ENCODE measurements at regions not wholly inside any gene's neighbourhood (a gene's known extent, or its start where the extent isn't known, plus 50 kb on each side); places are given as distances from the start of the nearest gene placed in this dataset.

DNA sequence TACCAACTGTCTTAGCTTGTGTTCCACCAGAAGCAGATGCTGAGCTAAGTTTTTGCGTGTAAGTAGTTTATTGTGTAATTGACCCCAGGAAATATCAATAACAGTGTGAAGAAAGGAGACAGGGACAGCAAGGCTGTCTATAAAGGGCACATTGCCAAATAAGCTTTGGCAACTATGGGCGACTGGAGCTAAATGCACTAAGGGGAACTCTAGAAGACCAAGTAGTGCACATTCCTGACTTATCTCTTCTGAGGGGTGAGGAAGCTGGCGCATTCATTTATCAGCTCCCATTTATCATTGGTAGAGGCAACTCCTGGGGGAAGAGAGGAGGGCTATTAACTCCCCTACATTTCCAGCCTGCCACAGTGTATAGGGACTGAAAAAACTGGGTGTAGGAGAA lies 135.0 kb downstream of the DLEU7 start:
- ChIA-PET CTCF (no interaction called here), POLR2A (no interaction called here)
- intact Hi-C loops (cut with micrococcal nuclease): no loop called here
- Mint-ChIP-seq H3K4me3 (no peak overlapping the region), H3K27ac (no peak overlapping the region), H3K36me3 (ENCODE audit: low read depth) (no peaks in the 10 kb centered on the region), H3K27me3 (peaks cover 4% of the 10 kb centered on the region), H3K4me1 (ENCODE audit: low read depth) (peaks cover 4% of the 10 kb centered on the region), H3K9me3 (no peaks in the 10 kb centered on the region)
- ATAC-seq (no peak), DNase-seq (no peak)
- TF ChIP-seq, protein P1, sequence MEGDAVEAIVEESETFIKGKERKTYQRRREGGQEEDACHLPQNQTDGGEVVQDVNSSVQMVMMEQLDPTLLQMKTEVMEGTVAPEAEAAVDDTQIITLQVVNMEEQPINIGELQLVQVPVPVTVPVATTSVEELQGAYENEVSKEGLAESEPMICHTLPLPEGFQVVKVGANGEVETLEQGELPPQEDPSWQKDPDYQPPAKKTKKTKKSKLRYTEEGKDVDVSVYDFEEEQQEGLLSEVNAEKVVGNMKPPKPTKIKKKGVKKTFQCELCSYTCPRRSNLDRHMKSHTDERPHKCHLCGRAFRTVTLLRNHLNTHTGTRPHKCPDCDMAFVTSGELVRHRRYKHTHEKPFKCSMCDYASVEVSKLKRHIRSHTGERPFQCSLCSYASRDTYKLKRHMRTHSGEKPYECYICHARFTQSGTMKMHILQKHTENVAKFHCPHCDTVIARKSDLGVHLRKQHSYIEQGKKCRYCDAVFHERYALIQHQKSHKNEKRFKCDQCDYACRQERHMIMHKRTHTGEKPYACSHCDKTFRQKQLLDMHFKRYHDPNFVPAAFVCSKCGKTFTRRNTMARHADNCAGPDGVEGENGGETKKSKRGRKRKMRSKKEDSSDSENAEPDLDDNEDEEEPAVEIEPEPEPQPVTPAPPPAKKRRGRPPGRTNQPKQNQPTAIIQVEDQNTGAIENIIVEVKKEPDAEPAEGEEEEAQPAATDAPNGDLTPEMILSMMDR (IDR thresholded peaks at IDR 0.05): no peak

DNA sequence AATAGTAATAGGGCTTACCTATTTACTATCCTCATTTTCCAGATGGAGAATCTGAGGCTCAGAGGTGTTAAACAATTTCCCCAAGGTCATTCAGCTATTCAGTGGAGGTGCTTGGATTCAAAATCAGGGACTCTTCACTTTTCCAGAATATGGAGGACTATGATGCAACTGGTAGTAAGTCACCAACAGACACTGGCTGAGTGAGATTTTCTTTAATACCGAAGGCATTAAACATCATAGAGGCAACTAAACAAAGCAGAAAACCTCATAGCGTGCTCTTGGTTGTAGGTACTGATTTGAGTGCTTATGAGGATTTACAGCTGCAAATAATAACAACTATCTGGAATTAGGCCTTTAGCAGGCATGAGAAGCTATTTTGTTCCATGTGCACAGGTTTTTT lies 134.4 kb downstream of the DLEU7 start:
- intact Hi-C loops (cut with micrococcal nuclease): no loop called here
- ChIA-PET POLR2A (no interaction called here), CTCF (no interaction called here)
- H3K36me3 Mint-ChIP-seq (ENCODE audit: low read depth): no peaks in the 10 kb centered on the region
- peaks cover 4% of the 10 kb centered on the region for H3K27me3 Mint-ChIP-seq
- no peak for DNase-seq
- no peak overlapping the region for H3K4me3 Mint-ChIP-seq
- H3K4me1 Mint-ChIP-seq (ENCODE audit: low read depth): peaks cover 10% of the 10 kb centered on the region
- TF ChIP-seq, protein P1 (IDR thresholded peaks at IDR 0.05): no peak
- no peaks in the 10 kb centered on the region for H3K9me3 Mint-ChIP-seq
- ATAC-seq: no peak
- no peak overlapping the region for H3K27ac Mint-ChIP-seq

DNA sequence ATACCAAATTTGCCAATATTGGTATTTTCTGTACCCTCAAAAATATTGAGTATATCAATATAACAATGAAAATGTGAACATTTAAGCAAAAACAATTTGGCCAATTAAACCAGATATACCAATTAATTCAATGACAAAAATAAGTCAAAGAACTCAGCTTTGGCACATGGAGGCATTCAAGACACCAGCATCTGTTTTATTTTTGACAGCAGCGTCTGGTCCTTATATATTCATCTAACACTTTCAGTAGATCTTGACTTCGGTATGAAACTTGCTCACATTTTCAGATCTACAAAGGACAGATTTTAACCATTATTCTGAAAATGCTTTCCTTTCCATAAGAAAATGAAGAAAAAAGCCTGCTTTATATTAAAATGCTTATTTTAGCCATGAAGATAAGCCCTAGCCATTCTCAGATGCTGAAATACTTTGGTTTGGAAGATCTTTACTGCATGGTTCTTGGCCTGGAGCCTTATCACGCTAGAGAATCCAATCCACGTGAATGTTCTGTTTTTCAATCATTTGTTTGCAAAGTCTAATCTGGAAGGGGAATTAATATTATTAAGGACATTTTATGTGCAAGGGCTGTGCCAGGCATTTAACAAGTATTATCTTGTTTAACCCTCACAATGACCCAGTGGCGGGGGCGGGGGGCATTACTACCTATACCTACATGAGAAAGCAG lies 132.2 kb downstream of the DLEU7 start:
- intact Hi-C loops (cut with micrococcal nuclease): no loop called here

DNA sequence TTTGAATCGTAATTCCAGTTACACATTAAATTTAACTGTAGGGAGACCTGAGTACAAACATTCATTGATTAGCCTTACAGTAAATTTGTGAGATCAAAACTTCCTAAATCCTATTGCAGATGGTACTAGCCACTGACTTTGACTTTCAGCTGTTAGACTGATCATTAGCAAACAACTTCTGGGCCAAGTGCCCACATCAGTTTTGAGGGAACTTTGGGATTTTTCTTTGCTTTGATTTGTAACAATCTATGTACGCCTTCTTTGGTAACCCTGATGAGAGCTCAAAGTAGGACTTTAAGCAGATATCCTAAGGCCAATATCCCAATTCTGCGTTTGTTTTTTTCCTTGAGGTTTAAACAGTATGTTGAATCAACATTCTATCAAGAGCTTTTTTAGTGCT lies 131.5 kb downstream of the DLEU7 start:
- ATAC-seq (no peak), DNase-seq (no peak)
- intact Hi-C loops (cut with micrococcal nuclease): no loop called here
- CTCF ChIA-PET: no interaction called here
- no peaks in the 10 kb centered on the region for H3K36me3 Mint-ChIP-seq (ENCODE audit: low read depth)
- TF ChIP-seq, protein P1 (IDR thresholded peaks at IDR 0.05): no peak
- POLR2A ChIA-PET: no interaction called here
- no peak overlapping the region for H3K4me3 Mint-ChIP-seq
- H3K27ac Mint-ChIP-seq: no peak overlapping the region
- peaks cover 4% of the 10 kb centered on the region for H3K27me3 Mint-ChIP-seq
- no peaks in the 10 kb centered on the region for H3K9me3 Mint-ChIP-seq
- peaks cover 18% of the 10 kb centered on the region for H3K4me1 Mint-ChIP-seq (ENCODE audit: low read depth)

More for the DNA sequence above, 132.2 kb downstream of the DLEU7 start:
- Mint-ChIP-seq H3K27me3 (peaks cover 4% of the 10 kb centered on the region), H3K4me1 (ENCODE audit: low read depth) (peaks cover 16% of the 10 kb centered on the region), H3K36me3 (ENCODE audit: low read depth) (no peaks in the 10 kb centered on the region), H3K9me3 (no peaks in the 10 kb centered on the region), H3K4me3 (no peak overlapping the region), H3K27ac (no peak overlapping the region)
- no peak for DNase-seq
- CTCF ChIA-PET: no interaction called here
- ATAC-seq: no peak
- POLR2A ChIA-PET: no interaction called here
- TF ChIP-seq, protein P1 (IDR thresholded peaks at IDR 0.05): no peak

DNA sequence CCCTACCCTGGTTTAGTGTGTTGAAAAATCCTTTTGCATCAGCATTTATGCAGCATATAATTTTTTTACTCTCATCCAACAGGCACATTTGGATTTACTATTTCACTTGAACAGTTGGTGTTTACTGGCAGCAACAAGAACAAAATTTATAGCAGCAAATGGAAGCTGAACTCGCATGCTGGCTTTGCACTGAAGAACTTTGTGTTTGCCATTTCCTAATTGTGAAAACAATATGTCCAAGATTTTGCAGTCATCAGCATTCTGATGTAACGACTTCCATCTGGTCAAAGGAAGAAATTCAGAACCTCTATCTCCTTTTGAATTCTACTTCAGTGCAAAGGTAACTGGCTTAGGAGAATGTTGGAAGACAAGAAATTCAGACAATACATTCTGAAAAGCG lies 131.0 kb downstream of the DLEU7 start:
- TF ChIP-seq, protein P1 (IDR thresholded peaks at IDR 0.05): no peak
- Mint-ChIP-seq H3K27ac (no peak overlapping the region), H3K9me3 (no peaks in the 10 kb centered on the region), H3K4me1 (ENCODE audit: low read depth) (peaks cover 18% of the 10 kb centered on the region), H3K4me3 (no peak overlapping the region), H3K36me3 (ENCODE audit: low read depth) (no peaks in the 10 kb centered on the region), H3K27me3 (peaks cover 6% of the 10 kb centered on the region)
- ChIA-PET POLR2A (no interaction called here), CTCF (no interaction called here)
- intact Hi-C loops (cut with micrococcal nuclease): no loop called here
- no peak for DNase-seq
- no peak for ATAC-seq
